NCI-H1092 treated with DMSO at 0.1 percent for 48 hours (cell line): ENCODE measurements at regions not wholly inside any gene's neighbourhood (a gene's known extent, or its start where the extent isn't known, plus 50 kb on each side); places are given as distances from the start of the nearest gene placed in this dataset.

Experiments used
- DNase-seq: peaks from one replicate; lab custom pipeline; 2025; lab: John Stamatoyannopoulos, UW

DNA sequence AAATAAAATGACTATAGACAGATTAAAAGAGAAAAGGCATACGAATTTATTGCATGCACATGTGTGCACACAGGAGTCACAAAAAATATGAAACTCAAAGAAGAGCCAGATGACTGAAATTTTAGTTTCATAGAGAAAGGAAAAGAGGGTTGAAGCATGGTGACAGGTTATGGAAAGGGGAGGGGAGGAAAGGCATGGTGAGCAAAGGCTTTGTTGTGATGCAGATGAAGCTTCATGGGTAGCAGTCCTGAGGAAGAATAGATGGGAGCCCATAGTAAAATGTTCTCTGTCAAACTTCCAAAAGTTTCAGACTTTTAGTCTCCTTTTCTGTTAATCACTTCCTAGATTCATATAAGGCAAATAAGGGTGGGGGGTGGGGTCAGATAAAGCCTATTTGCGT is 612.7 kb upstream of the ATP2B1 start:
- DNase-seq: no peak

DNA sequence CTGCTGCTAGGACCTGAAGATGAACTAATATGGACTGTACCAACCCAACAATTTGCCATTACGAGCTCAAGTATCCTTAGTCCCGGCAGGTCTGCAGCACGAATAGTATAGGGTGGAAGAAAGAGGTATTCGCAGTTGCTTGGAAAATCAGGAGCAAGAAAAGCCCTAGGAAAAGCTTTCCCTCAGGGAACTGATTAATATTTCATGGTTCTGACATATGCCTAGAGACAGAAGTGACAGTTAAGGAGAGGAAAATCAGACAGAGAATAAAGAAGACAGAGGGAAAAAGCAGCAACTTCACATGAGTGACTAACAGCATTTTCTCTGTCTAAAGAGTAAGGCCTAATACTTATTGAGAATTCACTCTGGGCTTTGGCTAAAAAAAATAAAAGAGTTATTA is 602.9 kb upstream of the ATP2B1 start:
- DNase-seq: no peak

DNA sequence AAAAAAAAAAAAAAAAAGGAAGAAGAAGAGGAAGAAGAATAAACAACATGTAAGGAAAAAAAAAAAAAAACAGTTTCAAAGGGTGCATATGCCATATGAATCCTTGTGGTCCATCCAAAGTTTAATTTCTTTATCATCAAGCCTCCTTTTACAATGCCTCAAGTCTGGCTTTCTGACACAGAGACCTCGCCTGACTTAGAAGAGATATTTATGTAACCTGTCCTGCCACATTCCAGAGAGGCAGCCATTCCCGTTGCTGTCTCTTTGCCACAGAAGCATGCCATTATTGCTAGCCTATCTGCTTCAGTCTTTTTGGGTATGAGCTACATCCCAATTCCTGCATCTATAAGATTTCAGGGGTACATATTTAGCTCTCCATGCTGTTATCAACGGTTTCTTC is 596.7 kb upstream of the ATP2B1 start:
- DNase-seq: no peak

DNA sequence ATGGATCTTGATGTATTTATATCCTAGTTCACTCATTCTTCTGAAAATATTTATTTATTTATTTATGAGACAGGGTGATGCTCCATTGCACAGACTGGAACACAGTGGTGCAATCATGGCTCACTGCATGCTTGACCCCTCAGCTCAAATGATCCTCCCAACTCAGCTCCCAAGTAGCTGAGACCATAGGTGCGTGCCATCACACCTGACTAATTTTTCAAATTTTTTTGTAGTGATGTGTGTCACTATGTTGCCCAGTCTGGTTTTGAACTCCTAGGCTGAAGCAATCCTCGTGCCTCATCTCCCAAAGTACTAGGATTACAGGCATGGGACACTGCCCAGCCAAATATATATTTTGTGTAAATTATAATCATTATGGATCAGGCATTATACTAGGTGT is 595.6 kb upstream of the ATP2B1 start:
- no peak for DNase-seq

DNA sequence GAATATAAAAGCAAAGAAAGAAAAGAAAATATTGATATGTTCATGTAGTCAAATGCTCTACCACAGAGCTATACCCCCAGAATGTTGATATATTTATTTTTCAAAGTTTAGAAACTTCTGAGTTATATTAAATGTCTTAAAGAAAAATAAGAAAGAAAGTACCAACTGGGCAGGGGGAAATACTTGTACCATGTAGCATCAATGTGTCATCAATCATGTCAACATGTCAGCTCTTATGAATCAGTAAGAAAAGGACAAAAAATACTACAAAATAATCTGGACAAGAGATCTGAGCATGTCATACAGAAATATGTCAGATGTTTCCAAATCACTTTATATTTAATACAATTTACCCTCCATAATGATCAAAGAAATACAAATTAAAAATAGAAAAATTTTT is 595.1 kb upstream of the ATP2B1 start:
- DNase-seq: no peak

DNA sequence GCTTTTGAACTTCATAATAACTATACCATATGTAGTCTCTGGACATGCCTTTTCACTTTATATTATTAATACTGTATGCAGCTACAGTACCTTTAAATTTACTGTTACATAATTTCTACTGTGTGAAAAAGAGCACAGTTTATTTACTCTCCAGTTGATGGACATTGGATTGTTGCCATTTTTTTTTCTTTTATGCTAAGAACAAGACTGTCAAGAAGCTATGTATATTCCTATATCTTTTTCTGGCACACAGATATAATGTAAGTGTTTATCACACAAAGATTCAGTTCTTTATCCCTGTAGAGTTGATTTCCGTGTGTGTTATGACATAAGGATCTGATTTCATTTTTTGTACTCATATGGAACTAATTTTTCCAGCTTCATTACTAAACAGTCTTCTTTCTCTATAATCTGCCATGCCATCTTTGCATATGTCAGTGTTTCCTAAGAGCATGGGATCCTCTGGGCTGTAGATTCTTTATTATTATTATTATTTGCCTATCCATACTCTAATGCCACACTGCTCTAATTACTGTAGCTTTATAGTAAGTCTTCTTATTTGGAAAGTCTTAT is 593.0 kb upstream of the ATP2B1 start:
- no peak for DNase-seq

DNA sequence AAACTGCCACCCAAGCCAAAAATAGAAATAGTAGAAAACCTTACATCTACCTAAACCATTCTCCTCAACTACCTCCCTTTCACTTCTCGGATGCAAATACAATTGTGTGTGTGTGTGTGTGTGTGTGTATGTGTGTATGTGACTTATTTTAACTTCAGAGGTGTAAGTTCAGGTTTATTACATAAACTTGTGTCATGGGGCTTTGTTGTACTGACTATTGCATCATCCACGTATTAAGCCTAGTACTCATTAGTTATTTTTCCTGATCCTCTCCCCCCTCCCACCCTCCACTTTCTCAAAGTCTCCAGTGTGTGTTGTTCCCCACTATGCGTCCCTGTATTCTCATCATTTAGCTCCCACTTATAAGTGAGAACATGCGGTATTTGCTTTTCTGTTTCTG is 592.5 kb upstream of the ATP2B1 start:
- DNase-seq: no peak

DNA sequence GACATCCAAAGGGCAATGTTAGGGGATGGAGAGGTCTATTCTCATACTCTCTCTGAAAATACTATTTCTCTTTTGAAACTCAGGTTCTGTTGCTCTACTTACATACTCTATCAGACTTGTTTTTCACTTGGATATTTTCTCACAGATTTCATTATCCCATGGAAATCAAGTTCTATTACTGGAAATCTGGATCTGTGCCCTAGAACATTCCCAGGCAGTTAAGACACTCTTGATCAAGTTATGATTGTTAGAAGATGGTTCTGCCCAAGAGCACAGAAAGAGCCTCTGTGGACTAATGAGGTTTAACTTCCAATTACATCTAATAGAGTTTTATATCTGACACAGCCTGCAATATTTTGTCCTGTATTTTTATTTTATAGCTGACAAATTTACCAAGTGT is 591.0 kb upstream of the ATP2B1 start:
- DNase-seq: no peak

DNA sequence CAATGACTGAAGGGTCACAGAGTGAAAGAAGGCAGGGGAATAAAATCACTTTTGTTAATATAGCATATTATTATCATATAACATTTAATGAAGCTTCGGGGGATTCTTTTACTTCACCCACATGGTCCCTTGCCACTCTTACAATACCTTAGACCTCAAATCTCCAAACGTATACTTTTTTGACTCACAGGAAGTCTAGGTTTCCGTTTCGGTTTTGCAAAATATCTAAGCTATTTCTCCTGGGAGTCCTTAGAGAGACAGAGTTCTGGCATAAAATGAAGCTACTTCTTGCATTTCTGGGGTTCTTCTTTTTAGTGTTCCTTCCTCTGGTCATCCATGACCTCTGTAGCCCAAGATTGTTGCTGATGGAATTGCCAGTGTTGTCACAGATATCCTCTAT is 590.5 kb upstream of the ATP2B1 start:
- DNase-seq: no peak

DNA sequence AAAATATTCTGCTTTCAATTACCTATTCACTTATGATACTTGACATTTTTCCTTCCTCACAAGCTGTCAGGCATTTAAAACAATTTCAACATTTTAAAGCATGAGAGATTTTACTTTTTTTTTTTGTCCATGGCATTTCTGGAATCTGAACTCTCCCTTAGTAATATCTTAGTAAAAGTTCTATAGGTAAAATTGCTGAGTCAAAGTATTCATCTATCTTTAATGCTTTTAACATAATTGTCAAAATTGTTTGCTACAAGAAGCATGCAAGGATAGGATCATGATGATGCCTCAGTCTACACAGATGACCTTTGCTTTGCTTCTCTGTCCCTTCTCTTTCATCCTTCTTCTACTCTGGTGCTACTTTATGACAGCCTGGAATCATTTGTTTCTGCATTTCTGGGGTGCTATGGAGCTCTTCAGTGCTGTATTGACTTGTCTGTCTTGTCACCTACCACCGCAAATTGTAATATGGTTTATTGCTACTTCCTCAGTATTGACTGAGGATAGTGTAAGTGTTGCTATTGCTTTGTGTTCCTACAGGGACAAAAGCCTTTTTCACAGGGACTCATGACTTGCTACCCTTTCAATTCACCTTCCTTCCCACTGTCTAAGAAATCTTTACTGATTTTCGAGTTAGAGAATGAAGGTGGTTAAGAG is 589.8 kb upstream of the ATP2B1 start:
- DNase-seq: no peak

DNA sequence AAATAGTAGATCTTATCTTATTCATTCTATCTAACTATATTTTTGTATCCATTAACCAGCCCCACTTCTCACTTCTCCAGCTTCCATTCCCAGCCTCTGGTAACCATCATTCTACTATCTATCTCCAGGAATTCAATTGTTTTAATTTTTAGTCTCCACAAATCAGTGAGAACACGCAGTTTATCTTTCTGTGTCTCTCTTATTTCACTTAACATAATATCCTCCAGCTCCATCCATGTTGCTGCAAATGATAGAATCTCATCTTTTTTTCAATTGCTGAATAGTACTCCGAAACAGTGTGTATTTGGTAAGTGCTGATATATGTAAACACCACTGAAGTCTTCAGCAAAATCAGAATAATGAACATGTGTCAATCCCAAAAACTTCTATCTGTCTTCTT is 587.2 kb upstream of the ATP2B1 start:
- no peak for DNase-seq

DNA sequence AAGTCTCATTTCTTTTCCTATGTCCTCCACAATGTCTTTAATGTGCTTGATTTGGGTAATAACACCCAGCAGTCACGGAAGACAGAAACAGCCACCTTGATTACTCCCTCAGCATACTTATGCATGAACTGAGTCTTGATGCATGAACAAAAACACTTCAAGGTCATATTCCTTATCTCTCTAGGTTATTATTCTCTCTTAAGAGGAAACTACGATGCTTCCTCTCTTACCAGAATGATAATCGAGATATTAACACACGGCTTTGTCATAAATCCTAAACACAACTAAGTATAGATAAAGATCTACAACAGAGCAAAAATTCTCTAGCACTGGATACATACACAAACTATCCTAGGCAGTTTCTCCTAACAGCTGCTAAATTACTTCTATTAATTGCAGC is 583.5 kb upstream of the ATP2B1 start:
- no peak for DNase-seq

DNA sequence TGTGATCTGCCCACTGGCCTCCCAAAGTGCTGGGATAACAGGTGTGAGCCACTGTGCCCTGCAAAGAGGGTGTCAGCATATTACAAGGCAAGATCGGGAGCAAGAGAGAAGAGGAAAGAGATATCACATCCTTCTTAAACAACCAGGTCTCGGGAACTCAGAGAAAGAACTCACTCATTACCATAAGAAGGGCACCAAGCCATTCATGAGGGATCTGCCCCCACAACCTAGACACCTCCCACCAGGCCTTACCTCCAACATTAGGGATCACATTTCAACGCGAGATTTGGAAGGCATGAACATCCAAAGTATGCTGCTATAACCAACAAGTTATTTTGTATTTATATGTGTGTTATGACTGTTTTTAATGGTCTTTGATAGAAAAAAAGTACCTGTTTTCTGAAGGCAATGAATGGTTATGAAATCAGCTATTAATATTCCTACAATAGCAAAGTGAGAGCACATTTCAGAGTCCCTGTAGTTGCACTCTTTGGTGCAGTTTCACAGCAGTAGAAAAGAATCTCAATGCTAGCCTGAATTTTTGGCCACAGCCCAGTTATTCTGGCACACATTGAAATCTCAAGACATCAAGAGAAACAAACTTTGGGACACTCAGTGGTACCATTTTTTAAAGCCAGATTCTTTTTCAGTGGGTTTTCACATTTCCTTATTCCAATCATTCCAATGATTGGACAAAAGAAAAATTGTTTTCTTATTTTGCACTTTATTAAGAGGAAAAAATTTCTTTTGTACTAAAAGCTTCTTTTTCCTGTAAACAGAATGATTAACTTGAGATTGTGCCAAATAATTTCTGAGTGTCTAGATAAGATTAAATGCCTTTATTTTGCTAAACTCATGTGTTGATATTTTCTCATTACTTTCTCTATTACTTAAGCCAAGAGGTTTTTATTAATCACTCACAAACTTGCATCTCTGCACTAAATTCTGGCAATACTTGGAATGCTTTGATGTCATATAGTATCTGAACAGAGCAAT is 582.6 kb upstream of the ATP2B1 start:
- DNase-seq: no peak

DNA sequence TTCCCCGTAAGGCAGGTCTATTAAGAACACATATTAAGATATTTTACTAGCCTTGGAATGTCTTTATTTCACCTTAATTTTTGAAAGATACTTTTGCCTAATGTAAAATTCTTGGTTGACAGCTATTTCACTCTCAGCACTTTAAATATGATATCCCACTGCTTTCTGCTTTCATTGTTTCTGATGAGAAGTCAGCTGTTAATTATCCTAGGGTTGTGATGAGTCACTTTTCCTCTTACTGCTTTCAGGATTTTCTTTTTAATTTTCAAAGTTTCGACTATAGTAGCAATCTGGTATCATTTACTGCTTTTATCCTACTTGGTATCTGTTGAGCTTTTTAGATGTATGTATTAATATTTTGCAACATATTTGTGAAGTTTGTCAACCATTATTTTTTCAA is 578.9 kb upstream of the ATP2B1 start:
- DNase-seq: no peak

DNA sequence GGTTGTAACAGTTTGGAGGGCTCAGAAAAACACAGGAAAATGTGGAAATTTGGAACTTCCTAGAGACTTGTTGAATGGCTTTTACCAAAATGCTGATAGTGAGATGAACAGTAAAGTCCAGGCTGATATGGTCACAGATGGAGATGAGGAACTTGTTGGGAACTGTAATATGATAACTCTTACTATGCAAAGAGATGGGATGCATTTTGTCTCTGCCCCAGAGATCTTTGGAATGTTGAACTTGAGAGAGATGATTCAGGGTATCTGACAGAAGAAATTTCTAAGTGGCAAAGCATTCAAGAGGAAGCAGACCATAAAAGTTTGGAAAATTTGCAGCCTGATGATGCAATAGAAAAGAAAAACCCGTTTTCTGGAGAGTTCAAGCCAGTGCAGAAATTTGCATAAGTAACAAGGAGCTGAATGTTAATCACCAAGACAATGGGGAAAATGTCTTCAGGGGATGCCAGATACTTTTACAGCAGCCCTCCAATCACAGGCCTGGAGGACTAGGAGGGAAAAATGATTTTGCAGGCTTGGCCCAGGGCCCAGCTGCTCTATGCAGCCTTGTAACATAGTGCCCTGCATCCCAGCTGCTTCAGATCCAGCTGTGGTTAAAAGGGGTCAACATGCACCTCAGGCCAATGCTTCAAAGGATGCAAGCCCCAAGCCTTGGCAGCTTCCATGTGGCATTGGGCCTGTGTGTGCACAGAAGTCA is 572.7 kb upstream of the ATP2B1 start:
- DNase-seq: no peak

DNA sequence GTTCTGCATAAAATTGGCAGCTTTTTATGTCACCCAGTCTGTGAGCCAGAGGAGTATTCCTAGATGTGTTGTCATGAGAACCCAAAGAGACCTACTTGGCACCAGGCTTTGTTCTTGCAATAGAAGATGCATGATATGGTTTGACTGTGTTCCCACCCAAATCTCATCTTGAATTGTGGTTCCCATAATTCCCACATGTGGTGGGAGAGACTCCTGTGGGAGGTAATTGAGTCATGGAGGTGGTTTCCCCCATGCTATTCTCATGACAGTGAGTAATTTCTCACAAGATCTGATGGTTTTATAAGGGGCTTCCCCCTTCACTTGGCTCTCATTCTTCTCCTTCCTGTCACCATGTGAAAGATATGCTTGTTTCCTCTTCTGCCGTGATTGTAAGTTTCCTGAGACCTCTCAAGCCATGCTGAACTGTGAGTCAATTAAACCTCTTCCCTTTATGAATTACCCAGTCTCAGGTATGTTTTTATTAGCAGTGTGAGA is 572.0 kb upstream of the ATP2B1 start:
- DNase-seq: no peak

DNA sequence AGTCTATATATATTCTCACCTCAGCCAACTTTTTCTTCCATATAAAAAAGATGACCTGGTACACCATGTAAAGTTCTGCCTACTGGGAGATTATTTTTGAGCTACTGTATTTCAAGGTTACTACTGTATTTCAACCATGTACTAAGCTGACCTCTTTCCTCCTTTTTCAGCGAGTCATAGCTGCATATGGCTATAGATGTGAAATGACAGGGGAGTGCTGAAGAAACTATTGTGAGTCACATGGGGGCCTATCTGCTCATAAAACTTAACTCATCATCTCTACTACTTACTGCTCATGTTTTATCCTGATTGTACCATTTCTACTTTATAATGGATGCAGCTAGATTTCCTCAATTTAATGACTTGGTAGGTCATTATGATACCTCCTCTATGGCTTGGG is 571.4 kb upstream of the ATP2B1 start:
- no peak for DNase-seq

DNA sequence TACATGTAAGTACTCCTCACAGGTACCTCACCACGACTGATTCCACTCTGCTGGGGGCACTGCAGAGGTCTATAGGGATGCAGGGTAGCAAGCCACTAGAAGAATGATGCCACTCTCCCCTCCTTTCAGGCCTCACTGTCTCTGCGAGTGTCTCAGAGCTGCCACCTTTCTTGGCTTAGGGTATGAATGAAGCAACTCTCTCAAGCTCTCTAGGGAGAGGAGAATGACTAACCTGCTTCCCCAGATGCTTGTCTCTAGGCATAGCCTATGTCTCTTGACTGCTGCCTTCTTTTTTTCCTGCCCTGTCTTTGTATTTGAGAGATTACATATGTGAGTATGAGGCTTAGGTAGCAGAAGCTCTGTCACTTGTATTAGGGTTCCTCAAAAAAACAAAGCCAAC is 566.5 kb upstream of the ATP2B1 start:
- no peak for DNase-seq

DNA sequence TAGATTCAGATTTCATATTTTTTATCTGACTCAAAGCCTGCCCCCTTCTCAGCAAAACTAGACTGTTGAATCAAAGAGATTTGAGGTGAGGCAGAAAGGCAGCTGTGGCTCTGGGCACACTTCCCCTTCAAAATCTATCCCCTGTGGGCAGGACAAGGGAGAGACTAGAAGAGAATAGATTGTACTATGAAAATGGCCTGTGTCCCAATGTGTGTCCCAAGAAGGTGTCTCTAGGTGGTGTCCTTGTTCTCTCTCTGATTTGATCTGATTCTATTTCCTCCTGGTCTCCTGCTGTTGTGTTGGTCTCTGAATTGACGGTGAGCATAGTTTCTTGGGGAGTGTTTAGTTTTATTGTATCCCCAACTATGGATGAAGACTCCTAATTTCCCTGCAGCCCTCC is 565.8 kb upstream of the ATP2B1 start:
- DNase-seq: no peak

DNA sequence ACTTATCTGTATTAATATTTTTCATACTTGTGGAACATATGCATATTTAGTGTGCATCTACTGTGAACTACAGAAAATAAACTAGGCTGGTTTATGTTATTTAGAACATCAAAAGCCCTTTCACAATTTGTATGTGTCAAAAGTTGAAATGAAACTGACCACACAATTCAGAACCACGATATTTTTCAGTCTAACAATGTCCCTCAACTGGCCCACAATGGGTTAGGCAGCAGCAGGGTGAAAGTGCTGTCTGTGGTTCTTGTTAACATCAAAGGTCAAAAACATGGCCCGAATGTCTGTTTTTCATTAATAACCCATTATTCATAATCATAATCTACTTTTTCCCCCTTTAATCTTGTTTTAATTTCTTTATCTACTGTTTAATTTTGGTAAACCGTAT is 559.9 kb upstream of the ATP2B1 start:
- DNase-seq: no peak

DNA sequence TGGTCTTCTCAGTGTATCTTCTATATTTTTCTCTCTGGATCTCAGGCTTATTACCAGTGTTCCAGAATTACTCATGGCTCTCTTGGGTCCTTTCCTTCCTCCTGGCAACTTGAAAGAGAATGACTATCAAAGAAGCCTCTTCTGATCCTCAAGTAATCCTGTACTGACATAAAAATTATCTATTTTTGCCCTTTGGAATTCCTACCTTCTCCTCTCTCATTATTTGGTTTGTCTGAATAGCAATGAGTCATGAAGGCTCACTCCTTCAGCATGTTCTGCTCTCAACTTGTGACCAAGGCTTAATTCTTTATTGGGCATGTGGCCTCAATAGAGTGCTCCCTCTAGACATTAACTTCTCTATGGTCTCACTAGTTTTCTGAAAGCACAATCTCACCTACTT is 553.6 kb upstream of the ATP2B1 start:
- no peak for DNase-seq

DNA sequence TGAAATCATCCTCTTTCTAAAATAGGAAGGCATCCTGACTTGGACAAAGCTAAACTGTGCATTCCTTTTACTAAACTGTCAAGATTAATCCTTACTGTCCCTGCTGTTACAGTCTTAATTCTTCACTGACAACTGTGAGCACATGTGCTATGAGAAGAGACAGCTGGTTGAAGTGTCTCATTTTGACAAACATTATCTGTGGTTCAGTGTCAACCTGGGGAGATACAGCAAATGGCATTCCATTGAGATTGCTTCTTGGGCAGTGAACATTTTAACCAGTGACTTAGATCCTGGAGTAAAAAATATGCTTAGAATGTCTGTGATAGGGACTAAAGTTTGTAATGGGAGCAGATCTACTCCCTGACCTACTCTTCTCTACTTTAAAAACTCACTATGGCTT is 552.6 kb upstream of the ATP2B1 start:
- no peak for DNase-seq
